ENCODE measurements at regions not wholly inside any gene's neighbourhood (a gene's known extent, or its start where the extent isn't known, plus 50 kb on each side); places are given as distances from the start of the nearest gene placed in this dataset.

GRCh38 chr12:115659422-115659821, 618.1 kb downstream of the MED13L start:
- no peaks in the 10 kb centered on the region for H3K27me3 ChIP-seq (replicated peaks; ENCODE audit: insufficient read depth)
- H3K4me1 ChIP-seq (ENCODE audit: control insufficient read depth in 1 of 2, low read depth in 2 of 2): peaks cover 6 to 49% of the 10 kb centered on the region in 2 donors
- H3K27ac ChIP-seq: peak overlapping the region; percentile 76 to 81
- H3K4me3 ChIP-seq: no peak overlapping the region
- H3K36me3 ChIP-seq: no peaks in the 10 kb centered on the region
- ATAC-seq (ENCODE audit: insufficient number of reproducible peaks, low FRiP score, low read depth): no peak
- no peak for TF ChIP-seq CTCF (IDR thresholded peaks at IDR 0.05)
- H3K9me3 ChIP-seq: no peaks in the 10 kb centered on the region
- no peak for DNase-seq (ENCODE audit: low spot score)

- ATAC-seq (ENCODE audit: insufficient number of reproducible peaks, low FRiP score, low read depth) (peak; percentile 48), DNase-seq (ENCODE audit: low spot score) (no peak)
- H3K27me3 ChIP-seq (replicated peaks; ENCODE audit: insufficient read depth): no peaks in the 10 kb centered on the region
- H3K4me3 ChIP-seq: no peak overlapping the region
- no peaks in the 10 kb centered on the region for H3K36me3 ChIP-seq
- no peaks in the 10 kb centered on the region for H3K9me3 ChIP-seq
- H3K27ac ChIP-seq: peak overlapping the region; percentile 71 to 76
- no peak for TF ChIP-seq CTCF (IDR thresholded peaks at IDR 0.05)
- peaks cover 6 to 47% of the 10 kb centered on the region in 2 donors for H3K4me1 ChIP-seq (ENCODE audit: control insufficient read depth in 1 of 2, low read depth in 2 of 2)
These were observed 620.1 kb downstream of the MED13L start for GRCh38 chr12:115657081-115658013.

- no peaks in the 10 kb centered on the region for H3K9me3 ChIP-seq
- H3K4me3 ChIP-seq: no peak overlapping the region
- H3K36me3 ChIP-seq: no peaks in the 10 kb centered on the region
- no peak for TF ChIP-seq CTCF (IDR thresholded peaks at IDR 0.05)
- no peak overlapping the region for H3K27ac ChIP-seq
- DNase-seq (ENCODE audit: low spot score) (no peak), ATAC-seq (ENCODE audit: insufficient number of reproducible peaks, low FRiP score, low read depth) (no peak)
- no peaks in the 10 kb centered on the region for H3K27me3 ChIP-seq (replicated peaks; ENCODE audit: insufficient read depth)
- H3K4me1 ChIP-seq (ENCODE audit: control insufficient read depth in 1 of 2, low read depth in 2 of 2): no peaks in the 10 kb centered on the region
These were observed 627.5 kb downstream of the MED13L start for GRCh38 chr12:115650026-115650425.

- DNase-seq (ENCODE audit: low spot score) (no peak), ATAC-seq (ENCODE audit: insufficient number of reproducible peaks, low FRiP score, low read depth) (no peak)
- H3K36me3 ChIP-seq: no peaks in the 10 kb centered on the region
- no peaks in the 10 kb centered on the region for H3K27me3 ChIP-seq (replicated peaks; ENCODE audit: insufficient read depth)
- no peak overlapping the region for H3K27ac ChIP-seq
- H3K9me3 ChIP-seq: no peaks in the 10 kb centered on the region
- TF ChIP-seq CTCF (IDR thresholded peaks at IDR 0.05): no peak
- H3K4me1 ChIP-seq (ENCODE audit: control insufficient read depth in 1 of 2, low read depth in 2 of 2): no peaks in the 10 kb centered on the region
- H3K4me3 ChIP-seq: no peak overlapping the region
These were observed 629.0 kb downstream of the MED13L start for GRCh38 chr12:115648463-115648862.

GRCh38 chr12:115646210-115646609, 631.3 kb downstream of the MED13L start:
- H3K9me3 ChIP-seq: no peaks in the 10 kb centered on the region
- no peaks in the 10 kb centered on the region for H3K4me1 ChIP-seq (ENCODE audit: control insufficient read depth in 1 of 2, low read depth in 2 of 2)
- H3K36me3 ChIP-seq: no peaks in the 10 kb centered on the region
- no peak for DNase-seq (ENCODE audit: low spot score)
- TF ChIP-seq CTCF (IDR thresholded peaks at IDR 0.05): no peak
- no peak for ATAC-seq (ENCODE audit: insufficient number of reproducible peaks, low FRiP score, low read depth)
- H3K27ac ChIP-seq: no peak overlapping the region
- H3K4me3 ChIP-seq: no peak overlapping the region
- H3K27me3 ChIP-seq (replicated peaks; ENCODE audit: insufficient read depth): no peaks in the 10 kb centered on the region

Measured in thoracic aorta (tissue), 2 donors.